PC-9 (cell line): ENCODE measurements at regions not wholly inside any gene's neighbourhood (a gene's known extent, or its start where the extent isn't known, plus 50 kb on each side); places are given as distances from the start of the nearest gene placed in this dataset.

Source experiments
- BruUV-seq: library from RNA; stranded (reverse); fragments of 400-500 nt; replicated peaks from 2 replicates; lab custom pipeline; 2021; lab: Mats Ljungman, UMichigan
- CTCF ChIA-PET: fragments of 300-600 bp; sonication (Branson Sonifier 250); formaldehyde crosslinking; loops from one replicate; lab custom pipeline; 2022; ENCODE audit warnings: antibody characterized with exemption; lab: Charles Lee
- POLR2A ChIA-PET: fragments of 300-600 bp; sonication (Branson Sonifier 250); formaldehyde crosslinking; loops from one replicate; lab custom pipeline; 2022; ENCODE audit warnings: antibody characterized with exemption; ENCODE audit not compliant: unreplicated experiment; lab: Charles Lee
- DNase-seq, 2 experiments: peaks; one replicate each; pipeline versions ENCODE4 v3.0.0 to v3.0.0-alpha.2; 2015 to 2022; ENCODE audit warnings: mixed read lengths in 1 of 2
- H2AFZ ChIP-seq: fragments of 200-600 bp; sonication (generic); 2 replicates; pipeline ENCODE4 v1.8.1; 2017; ENCODE audit warnings: antibody characterized with exemption
- H3F3A ChIP-seq: fragments of 200-600 bp; sonication (generic); 2 replicates; pipeline ENCODE4 v1.8.1; 2017; ENCODE audit warnings: antibody characterized with exemption, mild to moderate bottlenecking, low read depth; ENCODE audit not compliant: insufficient read depth
- H3K27ac ChIP-seq: fragments of 200-600 bp; sonication (generic); 2 replicates; pipeline ENCODE4 v1.6.1; 2016; ENCODE audit warnings: mixed run types
- H3K27me3 ChIP-seq: fragments of 200-600 bp; sonication (generic); 2 replicates; pipeline ENCODE4 v1.6.1; 2016; ENCODE audit warnings: low read depth, mixed run types; ENCODE audit not compliant: insufficient read depth
- H3K36me3 ChIP-seq: fragments of 200-600 bp; sonication (generic); 2 replicates; pipeline ENCODE4 v1.6.1; 2016; ENCODE audit warnings: low read depth, mixed run types
- H3K4me1 ChIP-seq: fragments of 200-600 bp; sonication (generic); replicated peaks from 2 replicates; pipeline ENCODE4 v1.6.1; 2016; ENCODE audit warnings: mixed run types; ENCODE audit not compliant: insufficient read depth
- H3K4me2 ChIP-seq: fragments of 200-600 bp; sonication (generic); 2 replicates; pipeline ENCODE4 v1.6.1; 2017; ENCODE audit warnings: mixed run types
- H3K4me3 ChIP-seq: fragments of 200-600 bp; sonication (generic); 2 replicates; pipeline ENCODE4 v1.6.1; 2016; ENCODE audit warnings: mixed run types
- H3K79me2 ChIP-seq: fragments of 200-600 bp; sonication (generic); 2 replicates; pipeline ENCODE4 v1.6.1; 2017; ENCODE audit warnings: low read depth, mixed run types
- H3K9me2 ChIP-seq: fragments of 200-600 bp; sonication (generic); 2 replicates; pipeline ENCODE4 v1.8.1; 2017; ENCODE audit warnings: mild to moderate bottlenecking; ENCODE audit not compliant: insufficient read depth
- H3K9me3 ChIP-seq: fragments of 200-600 bp; sonication (generic); 2 replicates; pipeline ENCODE4 v1.8.1; 2016; ENCODE audit warnings: low read depth; ENCODE audit not compliant: insufficient read depth
- H4K20me1 ChIP-seq: fragments of 200-600 bp; sonication (generic); 2 replicates; pipeline ENCODE4 v1.8.1; 2017; ENCODE audit not compliant: insufficient read depth
- CTCF ChIP-seq: fragments of 200-600 bp; sonication (generic); conservative IDR thresholded peaks from 2 replicates; pipeline ENCODE4 v1.6.1; 2017; ENCODE audit warnings: mixed run types, antibody characterized with exemption, mild to moderate bottlenecking, moderate library complexity
- EZH2 ChIP-seq: fragments of 200-600 bp; sonication (generic); IDR thresholded peaks from 2 replicates; pipeline ENCODE4 v1.8.0; 2017; ENCODE audit warnings: antibody characterized with exemption, low read depth
- intact Hi-C: fragments of 100-400 bp; cut with micrococcal nuclease; formaldehyde crosslinking; loops from one replicate; pipeline ENCODE4 v1.10.0; 2022; ENCODE audit not compliant: unreplicated experiment

- Histone ChIP-seq H3F3A (no peaks in the 10 kb centered on the region), H3K27ac (no peak overlapping the region), H2AFZ (no peak overlapping the region), H3K4me3 (no peak overlapping the region), H4K20me1 (no peaks in the 10 kb centered on the region), H3K9me3 (no peaks in the 10 kb centered on the region), H3K27me3 (no peaks in the 10 kb centered on the region), H3K4me1 (no peaks in the 10 kb centered on the region), H3K36me3 (no peaks in the 10 kb centered on the region), H3K9me2 (no peaks in the 10 kb centered on the region), H3K4me2 (no peak overlapping the region), H3K79me2 (no peaks in the 10 kb centered on the region)
- intact Hi-C loops = no loop called here
- BruUV-seq = no TSS peak
- TF ChIP-seq CTCF (no peak), EZH2 (no peak)
- DNase-seq = no peak
- ChIA-PET POLR2A (no interaction called here), CTCF (no interaction called here)
These were observed 1175.7 kb downstream of the SORCS1 start for GRCh38 chr10:105988848-105989247.

- H3K4me2 ChIP-seq = no peak overlapping the region
- no peaks in the 10 kb centered on the region for H3K27me3 ChIP-seq
- intact Hi-C loops = no loop called here
- H3K9me3 ChIP-seq = no peaks in the 10 kb centered on the region
- POLR2A ChIA-PET = no interaction called here
- no peak for DNase-seq
- H3K9me2 ChIP-seq = no peaks in the 10 kb centered on the region
- H3K4me3 ChIP-seq = no peak overlapping the region
- no peak overlapping the region for H2AFZ ChIP-seq
- H3K27ac ChIP-seq = no peak overlapping the region
- H3F3A ChIP-seq = no peaks in the 10 kb centered on the region
- TF ChIP-seq CTCF (no peak), EZH2 (no peak)
- BruUV-seq = no TSS peak
- no peaks in the 10 kb centered on the region for H3K4me1 ChIP-seq
- H4K20me1 ChIP-seq = no peaks in the 10 kb centered on the region
- no peaks in the 10 kb centered on the region for H3K79me2 ChIP-seq
- H3K36me3 ChIP-seq = no peaks in the 10 kb centered on the region
- CTCF ChIA-PET = no interaction called here
These were observed 1177.4 kb downstream of the SORCS1 start for GRCh38 chr10:105986912-105987635.

DNA sequence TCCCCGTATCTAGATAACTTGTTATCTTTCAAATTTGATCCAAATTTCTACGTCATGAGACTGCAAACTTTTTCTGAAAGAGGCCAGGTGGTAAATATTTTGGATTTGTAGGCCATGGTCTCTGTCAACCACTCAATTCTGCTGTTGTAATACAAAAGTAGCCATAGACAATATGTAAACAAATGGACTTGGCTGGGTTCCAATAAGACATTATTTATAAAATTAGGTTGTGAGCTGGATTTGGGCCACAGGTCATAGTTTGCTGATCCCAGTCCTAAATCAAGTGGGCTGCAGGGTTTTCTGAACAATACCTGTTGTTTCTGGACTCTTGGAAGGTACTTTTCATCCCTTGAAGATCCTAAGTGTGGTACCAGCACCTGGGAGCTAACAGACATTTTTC, 1178.0 kb downstream of the SORCS1 start:
- Histone ChIP-seq H4K20me1 (no peaks in the 10 kb centered on the region), H3K27ac (no peak overlapping the region), H3K4me2 (no peak overlapping the region), H3F3A (no peaks in the 10 kb centered on the region), H3K36me3 (no peaks in the 10 kb centered on the region), H3K4me3 (no peak overlapping the region), H3K79me2 (no peaks in the 10 kb centered on the region), H3K9me2 (no peaks in the 10 kb centered on the region), H2AFZ (no peak overlapping the region), H3K4me1 (no peaks in the 10 kb centered on the region), H3K9me3 (no peaks in the 10 kb centered on the region), H3K27me3 (no peaks in the 10 kb centered on the region)
- intact Hi-C loops = no loop called here
- no peak for DNase-seq
- TF ChIP-seq EZH2 (no peak), CTCF (no peak)
- ChIA-PET CTCF (no interaction called here), POLR2A (no interaction called here)
- BruUV-seq = no TSS peak
